Vagina (tissue), 2 donors: ENCODE measurements at regions not wholly inside any gene's neighbourhood (a gene's known extent, or its start where the extent isn't known, plus 50 kb on each side); places are given as distances from the start of the nearest gene placed in this dataset.

ENCODE experiments used
- POLR2AphosphoS5 ChIP-seq, 2 donors: sonication (generic); formaldehyde crosslinking; IDR thresholded peaks; one replicate each; pipeline ENCODE4 v1.9.0; 2017; ENCODE audit warnings: antibody characterized with exemption in 2 of 2, mild to moderate bottlenecking in 2 of 2, low read depth in 1 of 2; ENCODE audit not compliant: insufficient read depth in 1 of 2
- TF ChIP-seq, protein P1 (sequence below), 3 experiments: fragments of 450-650 bp in 2 of 3; fragments of 200-600 bp in 1 of 3; sonication (generic) in 1 of 3; IDR thresholded peaks; one replicate each; pipeline ENCODE4 v1.5.1; 2017 to 2019; ENCODE audit warnings: antibody characterized with exemption in 3 of 3, mild to moderate bottlenecking in 2 of 3, moderate library complexity in 2 of 3

DNA sequence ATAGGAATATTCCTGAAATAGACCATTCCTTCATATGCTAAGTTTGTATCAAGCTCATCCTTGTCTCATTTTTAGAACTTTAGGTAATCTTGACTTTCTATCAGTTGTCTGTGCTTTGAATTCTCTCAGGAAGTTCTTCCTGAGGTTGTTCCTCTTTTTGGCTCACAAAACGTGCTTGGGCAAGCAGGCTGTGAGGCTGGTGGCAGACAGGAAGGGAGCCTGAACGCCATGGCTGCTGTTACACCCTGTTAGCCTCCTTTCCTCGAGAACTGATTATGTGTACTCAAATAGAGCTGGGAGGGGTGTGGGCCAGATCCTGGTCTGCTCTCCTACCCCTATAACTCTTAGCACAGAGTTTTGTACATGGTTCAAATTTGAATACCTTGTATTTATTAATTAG lies 136.4 kb upstream of the CELF4 start:
- TF ChIP-seq, protein P1, sequence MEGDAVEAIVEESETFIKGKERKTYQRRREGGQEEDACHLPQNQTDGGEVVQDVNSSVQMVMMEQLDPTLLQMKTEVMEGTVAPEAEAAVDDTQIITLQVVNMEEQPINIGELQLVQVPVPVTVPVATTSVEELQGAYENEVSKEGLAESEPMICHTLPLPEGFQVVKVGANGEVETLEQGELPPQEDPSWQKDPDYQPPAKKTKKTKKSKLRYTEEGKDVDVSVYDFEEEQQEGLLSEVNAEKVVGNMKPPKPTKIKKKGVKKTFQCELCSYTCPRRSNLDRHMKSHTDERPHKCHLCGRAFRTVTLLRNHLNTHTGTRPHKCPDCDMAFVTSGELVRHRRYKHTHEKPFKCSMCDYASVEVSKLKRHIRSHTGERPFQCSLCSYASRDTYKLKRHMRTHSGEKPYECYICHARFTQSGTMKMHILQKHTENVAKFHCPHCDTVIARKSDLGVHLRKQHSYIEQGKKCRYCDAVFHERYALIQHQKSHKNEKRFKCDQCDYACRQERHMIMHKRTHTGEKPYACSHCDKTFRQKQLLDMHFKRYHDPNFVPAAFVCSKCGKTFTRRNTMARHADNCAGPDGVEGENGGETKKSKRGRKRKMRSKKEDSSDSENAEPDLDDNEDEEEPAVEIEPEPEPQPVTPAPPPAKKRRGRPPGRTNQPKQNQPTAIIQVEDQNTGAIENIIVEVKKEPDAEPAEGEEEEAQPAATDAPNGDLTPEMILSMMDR (IDR thresholded peaks at IDR 0.05), result no peak
- no peak for TF ChIP-seq POLR2AphosphoS5 (IDR thresholded peaks at IDR 0.05; ENCODE audit: insufficient read depth in 1 of 2, low read depth in 1 of 2)
